BLaER1 (cell line): ENCODE measurements at regions not wholly inside any gene's neighbourhood (a gene's known extent, or its start where the extent isn't known, plus 50 kb on each side); places are given as distances from the start of the nearest gene placed in this dataset.
"Not testable (repeated sequence)": the region's sequence is repeated elsewhere in the genome, so short reads cannot be mapped to it uniquely, and the experiment has no call there.

ENCODE experiments used
- H3K27ac ChIP-seq: shearing (Covaris generic); formaldehyde crosslinking; 2 replicates; pipeline ENCODE4 v1.8.1; 2022
- H3K27me3 ChIP-seq: shearing (Covaris generic); formaldehyde crosslinking; 2 replicates; pipeline ENCODE4 v1.8.1; 2022
- H3K36me3 ChIP-seq: shearing (Covaris generic); formaldehyde crosslinking; 2 replicates; pipeline ENCODE4 v1.8.1; 2022
- H3K4me1 ChIP-seq: shearing (Covaris generic); formaldehyde crosslinking; 2 replicates; pipeline ENCODE4 v1.8.1; 2022
- H3K4me2 ChIP-seq: shearing (Covaris generic); formaldehyde crosslinking; 2 replicates; pipeline ENCODE4 v1.8.1; 2022
- H3K4me3 ChIP-seq: shearing (Covaris generic); formaldehyde crosslinking; 2 replicates; pipeline ENCODE4 v1.8.1; 2022
- H3K9ac ChIP-seq: shearing (Covaris generic); formaldehyde crosslinking; 2 replicates; pipeline ENCODE4 v1.8.1; 2022
- H3K9me3 ChIP-seq: shearing (Covaris generic); formaldehyde crosslinking; 2 replicates; pipeline ENCODE4 v1.8.1; 2022
- H4K20me1 ChIP-seq: shearing (Covaris generic); formaldehyde crosslinking; 2 replicates; pipeline ENCODE4 v1.8.1; 2022
- Cebpa-rat ChIP-seq: shearing (Covaris generic); IDR thresholded peaks from 2 replicates; pipeline ENCODE4 v1.8.1; 2022

- Histone ChIP-seq H3K27ac (no peak overlapping the region), H3K4me2 (no peak overlapping the region), H4K20me1 (no peaks in the 10 kb centered on the region), H3K36me3 (no peaks in the 10 kb centered on the region), H3K4me1 (no peaks in the 10 kb centered on the region), H3K27me3 (no peaks in the 10 kb centered on the region), H3K9ac (no peak overlapping the region), H3K4me3 (no peak overlapping the region), H3K9me3 (peaks cover 23% of the 10 kb centered on the region; the same call in 1 of the 2 replicates)
- TF ChIP-seq Cebpa-rat, result no peak
These were observed 229.3 kb upstream of the CTNND2 start for GRCh38 chr5:12133520-12133919.

DNA sequence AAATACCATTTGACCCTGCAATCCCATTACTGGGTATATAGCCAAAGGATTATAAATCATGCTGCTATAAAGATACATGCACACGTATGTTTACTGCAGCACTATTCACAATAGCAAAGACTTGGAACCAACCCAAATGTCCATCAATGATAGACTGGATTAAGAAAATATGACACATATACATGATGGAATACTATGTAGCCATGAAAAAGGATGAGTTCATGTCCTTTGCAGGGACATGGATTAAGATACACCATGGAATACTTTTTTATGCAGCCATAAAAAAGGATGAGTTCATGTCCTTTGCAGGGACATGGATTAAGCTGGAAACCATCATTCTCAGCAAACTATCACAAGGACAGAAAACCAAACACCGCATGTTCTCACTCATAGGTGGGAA is 226.8 kb upstream of the CTNND2 start:
- H3K9me3 ChIP-seq, result peaks cover 23% of the 10 kb centered on the region; the same call in 1 of the 2 replicates
- H3K36me3 ChIP-seq, H4K20me1 ChIP-seq, H3K9ac ChIP-seq, H3K27ac ChIP-seq, H3K27me3 ChIP-seq, H3K4me1 ChIP-seq, H3K4me3 ChIP-seq, H3K4me2 ChIP-seq: not testable (repeated sequence)

DNA sequence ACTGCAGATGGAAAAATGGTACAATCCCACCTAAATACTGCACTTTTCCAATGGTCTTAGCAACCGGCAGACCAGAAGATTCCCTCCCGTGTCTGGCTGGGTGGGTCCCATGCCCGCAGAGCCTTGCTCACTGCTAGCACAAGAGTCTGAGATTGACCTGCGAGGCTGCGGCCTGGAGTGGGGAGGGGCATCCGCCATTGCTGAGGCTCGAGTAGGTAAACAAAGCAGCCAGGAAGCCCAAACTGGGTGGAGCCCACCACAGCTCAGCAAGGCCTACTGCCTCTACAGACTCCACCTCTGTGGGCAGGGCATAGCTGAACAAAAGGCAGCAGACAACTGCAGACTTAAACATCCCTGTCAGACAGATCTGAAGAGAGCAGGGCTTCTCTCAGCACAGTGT is 221.6 kb upstream of the CTNND2 start:
- no peaks in the 10 kb centered on the region for H3K4me1 ChIP-seq
- H4K20me1 ChIP-seq, result no peaks in the 10 kb centered on the region
- no peaks in the 10 kb centered on the region for H3K36me3 ChIP-seq
- no peak overlapping the region for H3K4me2 ChIP-seq
- no peaks in the 10 kb centered on the region for H3K9me3 ChIP-seq
- no peak overlapping the region for H3K9ac ChIP-seq
- no peak overlapping the region for H3K27ac ChIP-seq
- H3K27me3 ChIP-seq, result no peaks in the 10 kb centered on the region
- TF ChIP-seq Cebpa-rat, result no peak
- H3K4me3 ChIP-seq, result no peak overlapping the region

- Histone ChIP-seq H4K20me1 (no peaks in the 10 kb centered on the region), H3K9ac (no peak overlapping the region), H3K9me3 (no peaks in the 10 kb centered on the region), H3K36me3 (no peaks in the 10 kb centered on the region), H3K4me2 (no peak overlapping the region), H3K4me3 (no peak overlapping the region), H3K27me3 (no peaks in the 10 kb centered on the region), H3K4me1 (no peaks in the 10 kb centered on the region), H3K27ac (no peak overlapping the region)
- no peak for TF ChIP-seq Cebpa-rat
These were observed 215.4 kb upstream of the CTNND2 start for GRCh38 chr5:12119657-12120056.

DNA sequence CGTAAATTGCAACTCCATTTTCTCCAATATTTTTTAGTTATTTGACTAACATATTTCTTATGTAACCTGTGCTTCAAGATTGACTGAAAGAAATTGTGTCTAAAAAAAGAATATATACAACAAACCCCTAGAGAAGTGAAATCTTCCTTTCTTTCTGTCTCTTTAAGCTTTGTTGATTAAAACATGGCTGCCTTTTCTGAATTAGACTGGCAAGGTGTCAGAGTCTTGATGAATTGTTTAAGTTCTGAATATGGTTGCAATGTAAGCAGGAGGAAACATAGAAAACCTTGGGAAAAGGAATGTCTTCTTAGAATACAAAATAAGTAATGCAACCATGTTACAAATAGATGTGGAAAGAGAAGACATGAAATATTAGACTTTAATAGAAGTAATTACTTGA is 209.8 kb upstream of the CTNND2 start:
- no peaks in the 10 kb centered on the region for H3K36me3 ChIP-seq
- no peaks in the 10 kb centered on the region for H4K20me1 ChIP-seq
- no peak overlapping the region for H3K9ac ChIP-seq
- no peak overlapping the region for H3K4me3 ChIP-seq
- no peaks in the 10 kb centered on the region for H3K4me1 ChIP-seq
- H3K27me3 ChIP-seq, result no peaks in the 10 kb centered on the region
- no peak for TF ChIP-seq Cebpa-rat
- no peaks in the 10 kb centered on the region for H3K9me3 ChIP-seq
- no peak overlapping the region for H3K27ac ChIP-seq
- H3K4me2 ChIP-seq, result no peak overlapping the region

DNA sequence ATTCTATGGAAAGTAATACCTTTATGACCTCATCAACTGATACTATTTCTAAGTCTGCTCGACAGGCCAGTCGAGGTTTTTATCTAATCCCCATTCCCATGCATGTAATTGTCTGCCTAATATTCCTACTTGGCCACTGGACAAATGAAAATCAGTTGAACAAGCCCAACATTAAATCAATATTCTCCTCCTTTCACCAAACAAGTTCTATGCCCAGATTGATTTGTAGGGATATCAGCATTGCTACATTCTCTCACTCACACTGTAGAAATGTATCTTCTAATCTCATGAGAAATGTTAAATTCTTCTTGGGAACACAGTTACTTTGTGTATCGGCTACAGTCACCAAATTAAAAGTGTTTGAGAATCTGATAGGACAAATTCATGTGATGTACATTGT is 208.8 kb upstream of the CTNND2 start:
- no peaks in the 10 kb centered on the region for H3K36me3 ChIP-seq
- H3K9me3 ChIP-seq, result no peaks in the 10 kb centered on the region
- TF ChIP-seq Cebpa-rat, result no peak
- no peak overlapping the region for H3K9ac ChIP-seq
- H3K4me2 ChIP-seq, result no peak overlapping the region
- no peaks in the 10 kb centered on the region for H3K4me1 ChIP-seq
- H3K27me3 ChIP-seq, result no peaks in the 10 kb centered on the region
- H3K27ac ChIP-seq, result no peak overlapping the region
- no peaks in the 10 kb centered on the region for H4K20me1 ChIP-seq
- H3K4me3 ChIP-seq, result no peak overlapping the region

DNA sequence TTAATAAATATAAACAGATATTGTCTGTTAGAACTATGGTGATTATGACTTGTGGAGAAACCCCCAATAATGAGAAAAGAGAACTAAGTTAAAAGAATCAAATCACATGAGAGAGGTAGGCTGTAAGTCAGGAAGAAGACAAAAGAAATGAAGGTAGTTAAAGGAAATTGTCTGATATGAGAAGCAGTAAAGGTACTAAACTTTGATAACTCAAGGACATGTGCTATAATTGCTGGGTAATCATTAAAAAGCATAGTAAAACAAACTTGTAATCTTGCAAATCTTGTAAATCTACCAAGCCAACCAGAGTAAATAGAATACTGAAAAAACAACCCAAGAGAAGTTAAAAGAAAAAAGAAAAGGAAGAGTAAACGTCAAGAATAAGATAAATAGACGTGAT is 207.0 kb upstream of the CTNND2 start:
- Histone ChIP-seq H3K9me3 (no peaks in the 10 kb centered on the region), H3K4me3 (no peak overlapping the region), H3K4me2 (no peak overlapping the region), H4K20me1 (no peaks in the 10 kb centered on the region), H3K36me3 (no peaks in the 10 kb centered on the region), H3K27me3 (no peaks in the 10 kb centered on the region), H3K4me1 (no peaks in the 10 kb centered on the region), H3K27ac (no peak overlapping the region), H3K9ac (no peak overlapping the region)
- no peak for TF ChIP-seq Cebpa-rat

GRCh38 chr5:12110629-12111028 is 206.4 kb upstream of the CTNND2 start:
- H3K4me1 ChIP-seq, result no peaks in the 10 kb centered on the region
- no peaks in the 10 kb centered on the region for H3K27me3 ChIP-seq
- H3K27ac ChIP-seq, result no peak overlapping the region
- H4K20me1 ChIP-seq, result no peaks in the 10 kb centered on the region
- no peak overlapping the region for H3K4me2 ChIP-seq
- H3K4me3 ChIP-seq, result no peak overlapping the region
- H3K9me3 ChIP-seq, result no peaks in the 10 kb centered on the region
- H3K36me3 ChIP-seq, result no peaks in the 10 kb centered on the region
- no peak for TF ChIP-seq Cebpa-rat
- H3K9ac ChIP-seq, result no peak overlapping the region

DNA sequence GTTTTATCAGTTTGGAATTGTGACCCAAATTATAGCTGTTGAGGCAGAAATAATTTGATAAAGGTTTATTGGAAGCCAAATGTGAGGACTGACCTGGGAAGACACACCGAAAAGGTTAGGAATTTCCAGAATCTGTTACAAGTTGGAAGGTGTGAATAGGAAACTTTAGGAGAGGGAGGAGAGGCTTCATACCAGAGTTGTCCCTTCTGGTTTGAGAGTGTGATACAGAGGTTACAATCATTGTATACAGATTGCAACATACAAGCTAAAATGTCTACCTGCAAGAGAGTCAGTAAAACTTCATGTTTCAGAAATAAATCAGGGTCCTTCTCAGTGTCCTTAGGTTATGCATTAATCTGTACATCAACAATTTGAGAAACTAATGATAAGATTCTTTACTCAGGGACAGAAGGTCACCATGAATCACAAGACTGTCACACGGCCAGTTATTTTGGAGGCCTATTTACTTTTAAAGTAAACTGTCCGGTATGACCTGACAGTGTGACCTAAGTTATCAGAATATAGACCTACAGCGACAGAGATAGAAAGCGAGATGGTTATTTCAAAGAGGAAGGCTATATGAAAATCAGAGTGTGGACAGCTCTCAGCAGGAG is 204.9 kb upstream of the CTNND2 start:
- H3K4me2 ChIP-seq, result no peak overlapping the region
- H3K36me3 ChIP-seq, result no peaks in the 10 kb centered on the region
- no peak overlapping the region for H3K27ac ChIP-seq
- H4K20me1 ChIP-seq, result no peaks in the 10 kb centered on the region
- H3K4me3 ChIP-seq, result no peak overlapping the region
- TF ChIP-seq Cebpa-rat, result no peak
- H3K9me3 ChIP-seq, result no peaks in the 10 kb centered on the region
- H3K4me1 ChIP-seq, result no peaks in the 10 kb centered on the region
- no peaks in the 10 kb centered on the region for H3K27me3 ChIP-seq
- H3K9ac ChIP-seq, result no peak overlapping the region

DNA sequence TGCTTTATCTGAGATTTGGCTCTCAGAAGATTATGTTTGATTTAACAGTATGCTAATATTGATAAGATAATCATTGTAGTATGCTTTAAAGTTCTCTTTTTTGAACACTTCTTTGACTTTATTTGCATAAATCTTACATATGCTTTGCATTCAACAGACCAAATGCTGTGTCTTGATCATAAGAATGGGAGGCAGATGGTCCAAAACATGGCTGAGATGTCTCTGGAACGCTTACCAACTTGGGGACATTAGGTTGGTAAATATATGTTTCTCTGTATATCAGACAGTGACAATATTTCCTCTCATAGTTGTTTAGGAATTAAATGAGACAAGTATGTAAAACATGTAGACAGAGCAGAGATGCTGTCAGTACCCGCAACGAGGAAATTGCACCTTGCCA is 197.9 kb upstream of the CTNND2 start:
- H3K4me3 ChIP-seq, result no peak overlapping the region
- H4K20me1 ChIP-seq, result no peaks in the 10 kb centered on the region
- H3K27me3 ChIP-seq, result no peaks in the 10 kb centered on the region
- no peaks in the 10 kb centered on the region for H3K36me3 ChIP-seq
- H3K27ac ChIP-seq, result no peak overlapping the region
- H3K9ac ChIP-seq, result no peak overlapping the region
- no peak for TF ChIP-seq Cebpa-rat
- H3K9me3 ChIP-seq, result no peaks in the 10 kb centered on the region
- no peak overlapping the region for H3K4me2 ChIP-seq
- no peaks in the 10 kb centered on the region for H3K4me1 ChIP-seq

DNA sequence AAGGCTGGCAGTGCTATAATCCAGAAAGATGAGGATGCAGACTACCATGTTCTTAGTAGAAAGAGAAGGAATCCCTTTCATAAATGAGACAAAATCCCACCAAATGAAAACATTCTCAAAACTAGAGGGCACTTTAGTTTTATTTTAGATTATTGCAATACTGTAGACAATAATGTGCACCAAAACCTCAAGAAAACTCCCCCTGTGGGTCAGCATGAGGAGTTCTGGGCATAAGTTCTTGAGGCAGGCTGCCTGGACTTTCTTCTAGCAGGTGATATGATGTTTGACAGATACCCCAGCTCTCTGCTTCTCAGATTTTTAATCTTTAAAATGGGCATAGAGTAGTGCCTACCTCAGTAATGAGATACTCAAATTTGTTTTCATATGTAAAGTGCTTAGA is 196.3 kb upstream of the CTNND2 start:
- no peaks in the 10 kb centered on the region for H4K20me1 ChIP-seq
- H3K4me1 ChIP-seq, result no peaks in the 10 kb centered on the region
- H3K4me2 ChIP-seq, result no peak overlapping the region
- no peak overlapping the region for H3K4me3 ChIP-seq
- no peaks in the 10 kb centered on the region for H3K9me3 ChIP-seq
- H3K36me3 ChIP-seq, result no peaks in the 10 kb centered on the region
- H3K27ac ChIP-seq, result no peak overlapping the region
- no peak for TF ChIP-seq Cebpa-rat
- no peaks in the 10 kb centered on the region for H3K27me3 ChIP-seq
- H3K9ac ChIP-seq, result no peak overlapping the region
